HL-60/S4 treated with retinoic acid at 250 ng/mL for 4 days and 3 days (cell line): ENCODE measurements at regions not wholly inside any gene's neighbourhood (a gene's known extent, or its start where the extent isn't known, plus 50 kb on each side); places are given as distances from the start of the nearest gene placed in this dataset.
"Not testable (repeated sequence)": the region's sequence is repeated elsewhere in the genome, so short reads cannot be mapped to it uniquely, and the experiment has no call there.

Source experiments
- in situ Hi-C: fragments of 300-500 bp; cut with MboI; formaldehyde crosslinking; loops from 2 replicates; pipeline ENCODE4 v1.7.0; 2022; ENCODE audit warnings: low sequenced_read_pairs

- in situ Hi-C loops, result no loop called here
These were observed 134.4 kb upstream of the OR4E1 start for GRCh38 chr14:21807975-21808374.

GRCh38 chr14:21804981-21805380 is 131.4 kb upstream of the OR4E1 start:
- in situ Hi-C loops, result no loop called here

DNA sequence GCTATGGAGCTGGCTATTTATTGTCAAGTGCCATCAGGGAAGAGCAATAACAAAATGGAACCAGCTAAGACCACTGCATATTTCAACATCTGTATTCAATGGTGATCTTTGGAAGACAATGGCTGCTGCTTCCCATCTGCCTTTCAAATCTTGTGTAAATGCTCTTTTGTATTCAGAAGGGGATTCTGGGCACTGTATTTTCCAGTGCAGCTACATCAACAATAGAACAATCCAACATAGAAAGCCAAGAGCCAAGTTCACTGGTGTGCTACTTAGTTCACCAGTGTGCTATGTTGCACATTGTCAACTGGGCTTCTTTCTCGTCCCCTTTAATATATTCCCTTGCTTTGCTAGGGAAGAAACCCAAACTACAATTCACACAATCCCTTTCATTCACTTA is 128.8 kb upstream of the OR4E1 start:
- in situ Hi-C loops, result no loop called here

GRCh38 chr14:21796916-21797315 is 123.3 kb upstream of the OR4E1 start:
- in situ Hi-C loops, result no loop called here

GRCh38 chr14:21795456-21795855 is 121.8 kb upstream of the OR4E1 start:
- in situ Hi-C loops, result no loop called here

DNA sequence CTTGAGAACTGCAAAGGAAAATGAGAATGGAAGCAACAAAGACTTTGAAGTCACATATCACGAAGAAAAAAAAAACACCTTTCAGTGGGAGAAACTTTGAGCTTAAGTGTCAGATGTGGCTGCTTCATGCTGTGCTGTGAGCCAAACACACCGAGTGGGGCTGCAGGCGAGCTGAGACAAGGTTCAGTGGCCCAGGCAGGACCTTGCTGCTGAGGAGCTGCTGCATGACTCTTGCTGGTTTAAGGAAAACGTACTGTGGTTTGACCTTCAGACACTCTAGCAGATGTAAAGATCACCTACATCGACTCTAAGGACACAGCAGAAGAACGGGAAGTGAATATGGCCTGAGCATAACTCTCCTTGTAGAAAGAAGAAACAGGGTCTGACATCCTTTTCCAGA is 118.1 kb upstream of the OR4E1 start:
- in situ Hi-C loops, result no loop called here

DNA sequence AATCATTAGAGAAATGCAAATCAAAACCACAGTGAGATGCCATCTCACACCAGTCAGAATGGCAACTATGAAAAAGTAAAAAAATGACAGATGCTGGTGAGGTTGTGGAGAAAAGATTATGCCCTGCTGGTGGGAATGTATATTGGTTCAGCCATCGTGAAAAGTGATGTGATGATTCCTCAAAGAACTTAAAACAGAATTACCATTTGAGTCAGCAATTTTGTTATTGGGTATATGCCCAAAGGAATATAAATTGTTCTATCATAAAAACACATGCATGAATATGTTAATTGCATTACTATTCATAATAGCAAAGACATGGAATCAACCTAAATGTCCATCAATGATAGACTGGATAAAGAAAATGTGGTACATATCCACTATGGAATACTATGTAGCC is 115.1 kb upstream of the OR4E1 start:
- in situ Hi-C loops, result not testable (repeated sequence)

GRCh38 chr14:21787242-21787641 is 113.6 kb upstream of the OR4E1 start:
- in situ Hi-C loops, result not testable (repeated sequence)

GRCh38 chr14:21781543-21781942 is 107.9 kb upstream of the OR4E1 start:
- in situ Hi-C loops, result no loop called here

GRCh38 chr14:21780429-21781084 is 106.9 kb upstream of the OR4E1 start:
- in situ Hi-C loops, result no loop called here

DNA sequence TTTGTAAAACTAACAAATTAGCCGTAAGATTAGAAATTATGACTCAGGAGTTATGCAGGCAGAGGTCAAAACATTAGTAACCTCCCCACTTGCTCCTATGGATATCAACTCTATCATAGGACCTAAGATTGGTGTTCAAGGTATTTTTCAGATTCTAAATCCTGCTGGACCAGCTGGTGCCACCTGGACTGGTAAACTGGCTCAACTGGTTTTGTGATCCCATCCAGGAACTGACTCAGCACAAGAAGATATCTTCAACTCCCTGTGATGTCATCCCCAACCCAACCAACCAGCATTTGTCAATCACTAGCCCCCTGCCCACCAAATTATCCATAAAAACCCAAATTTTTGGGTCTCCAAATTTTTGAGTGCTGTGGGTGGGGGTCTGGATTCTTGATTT is 98.1 kb upstream of the OR4E1 start:
- in situ Hi-C loops, result no loop called here

GRCh38 chr14:21768875-21769257 is 95.2 kb upstream of the OR4E1 start:
- in situ Hi-C loops, result no loop called here

DNA sequence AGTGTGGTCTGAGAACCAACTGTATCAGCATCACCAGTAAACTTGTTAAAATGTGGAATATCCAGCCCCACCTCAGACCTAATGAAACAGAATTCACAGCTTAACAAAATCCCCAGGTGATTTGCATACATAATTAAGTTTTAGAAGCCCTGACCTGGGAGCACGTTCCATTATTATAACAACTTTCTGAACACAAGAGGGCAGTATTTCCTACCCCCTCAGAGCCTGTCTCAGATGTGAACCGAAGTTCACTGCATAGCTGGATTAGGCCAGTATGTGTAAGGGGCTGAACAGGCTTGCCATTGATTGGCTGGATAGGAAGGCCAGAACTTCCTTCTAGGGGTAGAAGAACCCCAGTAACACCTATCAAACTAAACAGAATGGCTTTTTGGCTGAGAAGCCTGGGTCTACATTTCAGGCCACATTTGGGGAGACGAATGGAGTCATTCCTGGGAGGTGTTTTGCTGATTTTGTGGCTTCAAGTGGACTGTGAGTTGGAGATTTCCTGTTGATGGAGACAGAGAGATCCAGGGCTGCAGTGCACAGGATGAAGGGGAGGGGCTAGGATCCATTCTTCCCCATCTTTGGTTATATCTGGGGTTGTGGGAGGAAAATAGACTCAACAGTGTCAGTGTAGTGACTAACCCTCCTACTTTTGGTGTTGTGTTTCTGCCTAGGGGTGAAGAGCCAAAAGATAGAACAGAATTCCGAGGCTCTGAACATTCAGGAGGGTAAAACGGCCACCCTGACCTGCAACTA is 94.7 kb upstream of the OR4E1 start:
- in situ Hi-C loops, result no loop called here

DNA sequence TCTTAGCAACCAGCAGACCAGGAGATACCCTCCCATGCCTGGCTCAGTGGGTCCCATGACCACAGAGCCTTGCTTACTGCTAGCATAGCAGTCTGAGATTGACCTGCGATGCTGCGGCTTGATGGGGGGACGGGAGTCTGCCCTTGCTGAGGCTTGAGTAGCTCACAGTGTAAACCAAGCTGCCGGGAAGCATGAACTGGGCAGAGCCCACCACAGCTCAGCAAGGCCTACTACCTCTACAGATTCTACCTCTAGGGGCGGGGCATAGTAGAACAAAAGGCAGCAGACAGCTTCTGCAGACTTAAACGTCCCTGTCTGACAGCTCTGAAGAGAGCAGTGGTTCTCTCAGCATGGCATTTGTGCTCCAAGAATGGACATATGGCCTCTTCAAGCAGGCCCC is 86.7 kb upstream of the OR4E1 start:
- in situ Hi-C loops, result not testable (repeated sequence)

DNA sequence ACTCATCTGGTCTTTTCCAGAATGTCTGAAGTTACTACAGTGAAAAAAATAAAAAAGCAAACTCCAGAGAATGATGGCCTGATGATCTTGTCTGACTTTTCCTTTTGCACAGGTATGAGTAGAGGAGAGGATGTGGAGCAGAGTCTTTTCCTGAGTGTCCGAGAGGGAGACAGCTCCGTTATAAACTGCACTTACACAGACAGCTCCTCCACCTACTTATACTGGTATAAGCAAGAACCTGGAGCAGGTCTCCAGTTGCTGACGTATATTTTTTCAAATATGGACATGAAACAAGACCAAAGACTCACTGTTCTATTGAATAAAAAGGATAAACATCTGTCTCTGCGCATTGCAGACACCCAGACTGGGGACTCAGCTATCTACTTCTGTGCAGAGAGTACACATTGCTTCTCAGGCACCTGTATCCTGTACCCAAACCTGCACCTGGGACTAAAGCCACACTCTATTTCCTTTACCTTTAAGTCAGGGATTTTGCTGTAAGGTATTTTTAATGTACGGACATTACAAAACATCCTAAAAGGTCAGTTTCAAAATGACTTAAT is 75.8 kb upstream of the OR4E1 start:
- in situ Hi-C loops, result no loop called here

- in situ Hi-C loops, result no loop called here
These were observed 75.3 kb upstream of the OR4E1 start for GRCh38 chr14:21748869-21749303.

DNA sequence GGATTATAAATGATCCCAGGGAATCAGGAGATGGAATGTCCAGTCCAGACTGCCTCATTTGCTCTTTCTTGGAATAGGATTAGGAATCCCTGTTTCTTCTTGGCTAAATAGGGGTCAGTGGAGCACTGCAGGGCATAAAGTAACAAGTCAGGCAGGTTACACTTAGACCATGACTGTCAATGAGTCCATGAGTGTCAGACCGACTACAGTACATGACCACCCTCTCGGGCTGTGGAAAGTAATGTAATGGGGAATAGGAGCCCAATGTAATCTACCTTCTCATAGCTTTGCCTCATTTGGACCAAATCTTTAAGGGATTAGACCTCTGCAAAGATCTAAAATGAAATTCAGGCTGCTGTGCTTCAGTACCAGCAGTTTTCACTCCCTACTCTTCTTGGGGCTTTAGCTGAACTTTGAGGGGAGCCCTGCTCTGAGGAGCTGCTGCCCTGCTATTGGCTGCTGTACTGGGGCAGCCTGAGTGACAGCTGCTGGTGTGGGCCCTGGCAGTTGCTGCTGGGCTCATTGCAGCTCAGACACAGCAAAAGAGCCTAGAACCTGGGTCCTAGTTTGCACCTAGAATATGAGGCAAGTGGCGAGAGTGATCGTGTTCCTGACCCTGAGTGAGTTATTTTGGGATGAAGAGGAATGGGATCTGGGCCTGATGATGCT is 62.2 kb upstream of the OR4E1 start:
- in situ Hi-C loops, result no loop called here

DNA sequence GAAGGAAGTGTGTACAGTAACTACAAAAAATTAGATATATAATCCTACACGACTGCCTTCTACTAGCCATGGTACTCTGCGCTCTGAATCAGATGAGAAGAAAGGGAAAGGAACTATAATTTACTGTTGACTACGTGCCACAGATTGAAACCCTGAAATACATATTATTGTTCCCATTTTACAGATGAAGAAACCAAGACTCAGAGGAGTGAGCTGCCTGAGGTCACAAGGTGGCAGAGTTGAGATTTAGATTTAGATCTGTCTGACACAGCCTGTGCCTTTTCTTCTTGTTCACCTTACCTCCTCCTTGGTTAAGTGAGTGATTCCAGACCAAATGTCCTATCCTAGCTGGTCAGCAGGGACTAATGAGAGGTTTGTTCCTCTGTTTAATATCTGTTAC is 61.6 kb upstream of the OR4E1 start:
- in situ Hi-C loops, result no loop called here

DNA sequence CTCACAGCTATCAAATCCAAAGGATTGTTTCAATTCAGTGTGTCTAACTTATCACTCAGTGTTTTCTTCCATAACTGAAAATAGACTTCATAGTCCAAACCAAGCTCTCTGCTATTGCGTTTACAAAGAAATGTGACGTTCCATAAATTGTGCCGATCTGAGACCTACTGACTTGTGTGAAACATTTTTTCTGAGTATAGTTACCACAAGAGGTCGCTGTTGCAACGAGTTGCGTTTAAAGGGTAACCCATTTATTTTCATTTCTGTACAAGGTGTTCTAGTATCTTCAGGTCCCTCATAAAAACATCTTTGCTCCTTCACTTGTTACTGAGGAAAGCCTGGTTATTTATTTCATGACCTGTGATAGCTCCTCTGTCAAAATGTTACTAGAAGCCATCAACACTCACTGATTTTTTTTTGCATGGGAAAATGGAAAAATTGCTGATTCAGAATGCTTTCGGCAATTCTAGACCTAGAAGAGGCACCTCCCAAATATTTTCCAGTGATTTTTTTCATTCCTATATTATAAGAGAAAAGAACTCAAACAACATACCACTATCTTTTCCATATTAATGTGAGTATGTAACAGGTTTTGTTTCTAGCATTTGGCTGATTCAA is 60.9 kb upstream of the OR4E1 start:
- in situ Hi-C loops, result no loop called here

DNA sequence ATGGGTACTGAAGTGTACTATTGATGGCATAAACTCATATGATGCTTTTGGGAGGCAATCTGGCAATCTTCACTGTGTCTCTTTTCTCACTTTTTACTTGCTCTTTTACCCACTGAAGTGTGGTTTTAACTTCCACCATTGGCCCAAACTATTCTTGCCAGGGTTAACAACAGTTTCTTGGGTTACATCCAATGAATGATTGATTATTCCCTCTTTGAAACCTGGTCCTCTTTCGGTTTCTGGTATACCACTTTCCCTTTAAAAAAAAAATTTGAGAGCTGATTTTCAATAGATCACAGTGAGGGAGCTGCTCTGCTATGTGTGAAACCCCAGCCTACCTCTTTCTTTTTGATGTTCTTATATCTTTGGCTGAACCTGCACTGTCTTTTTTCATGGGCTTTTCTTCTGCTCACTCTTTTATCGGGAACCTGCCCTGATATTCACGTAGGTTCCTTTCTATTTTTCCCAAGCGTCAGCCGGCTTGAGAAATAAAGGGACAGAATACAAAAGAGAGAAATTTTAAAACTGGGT is 56.1 kb upstream of the OR4E1 start:
- in situ Hi-C loops, result no loop called here

GRCh38 chr14:21725250-21725649 is 51.6 kb upstream of the OR4E1 start:
- in situ Hi-C loops, result no loop called here
